Activated T-cell treated with anti-CD3 and anti-CD28 coated beads for 1 hour (primary cell): ENCODE measurements at regions not wholly inside any gene's neighbourhood (a gene's known extent, or its start where the extent isn't known, plus 50 kb on each side); places are given as distances from the start of the nearest gene placed in this dataset.

Experiments used
- DNase-seq: peaks from one replicate; pipeline ENCODE4 v3.0.0-alpha.2; 2020; ENCODE audit warnings: low read depth

DNA sequence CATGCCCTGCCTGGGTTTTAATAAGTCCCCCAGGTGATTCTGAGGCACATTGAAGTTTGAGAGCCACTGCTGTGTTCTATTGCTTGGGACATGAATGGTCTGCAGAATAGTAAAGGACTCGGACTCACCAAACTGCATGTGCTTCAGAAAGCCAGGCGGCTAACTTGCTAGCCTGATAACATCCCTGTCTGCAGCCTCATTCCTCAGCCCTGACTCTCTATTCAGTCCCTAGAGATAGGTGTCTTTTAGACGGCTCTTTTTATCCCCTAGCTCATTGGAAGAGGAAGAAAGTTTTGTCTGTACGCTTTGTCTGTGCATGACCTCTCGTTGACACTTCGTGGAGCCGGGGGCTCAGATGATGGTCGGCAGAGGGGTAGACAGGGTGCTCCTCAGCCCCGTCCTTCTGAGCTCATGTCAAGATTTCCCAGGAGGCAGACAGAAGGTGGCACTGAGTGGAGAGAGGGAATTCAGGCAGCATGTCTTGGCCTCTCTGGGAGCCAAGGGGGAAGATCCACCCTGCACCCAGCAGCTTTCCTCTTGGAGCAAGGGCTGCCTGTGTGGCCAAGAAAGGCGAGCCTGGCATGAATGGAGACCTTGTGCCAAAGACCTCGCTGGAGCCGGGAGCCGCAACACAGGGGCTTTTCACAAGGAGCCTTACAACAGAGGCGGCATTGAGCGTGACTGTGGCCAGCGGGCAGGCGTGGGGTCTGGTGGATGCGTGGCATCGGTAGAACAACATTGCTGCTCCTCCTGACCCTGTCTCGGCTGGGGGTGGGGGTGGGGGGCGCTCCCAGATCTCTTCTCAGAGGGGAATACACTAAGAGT is 51.1 kb upstream of the PODXL start:
- no peak for DNase-seq

GRCh38 chr7:131606346-131607290 is 50.2 kb upstream of the PODXL start:
- DNase-seq: no peak
